Suprapubic skin (tissue), 3 donors: ENCODE measurements at regions not wholly inside any gene's neighbourhood (a gene's known extent, or its start where the extent isn't known, plus 50 kb on each side); places are given as distances from the start of the nearest gene placed in this dataset.

Experiments
- POLR2A ChIP-seq, 2 donors: fragments of 450-650 bp; IDR thresholded peaks; one replicate each; pipeline ENCODE4 v1.6.1; 2017; ENCODE audit warnings: antibody characterized with exemption in 2 of 2, mild to moderate bottlenecking in 2 of 2, moderate library complexity in 2 of 2
- TF ChIP-seq, protein P1 (sequence below), 2 donors: fragments of 200-600 bp in 1 of 2; fragments of 450-650 bp in 1 of 2; sonication (generic) in 1 of 2; IDR thresholded peaks; one replicate each; pipeline ENCODE4 v1.5.1; 2016 to 2019; ENCODE audit warnings: antibody characterized with exemption in 2 of 2, mild to moderate bottlenecking in 1 of 2, moderate library complexity in 1 of 2

- TF ChIP-seq, protein P1, sequence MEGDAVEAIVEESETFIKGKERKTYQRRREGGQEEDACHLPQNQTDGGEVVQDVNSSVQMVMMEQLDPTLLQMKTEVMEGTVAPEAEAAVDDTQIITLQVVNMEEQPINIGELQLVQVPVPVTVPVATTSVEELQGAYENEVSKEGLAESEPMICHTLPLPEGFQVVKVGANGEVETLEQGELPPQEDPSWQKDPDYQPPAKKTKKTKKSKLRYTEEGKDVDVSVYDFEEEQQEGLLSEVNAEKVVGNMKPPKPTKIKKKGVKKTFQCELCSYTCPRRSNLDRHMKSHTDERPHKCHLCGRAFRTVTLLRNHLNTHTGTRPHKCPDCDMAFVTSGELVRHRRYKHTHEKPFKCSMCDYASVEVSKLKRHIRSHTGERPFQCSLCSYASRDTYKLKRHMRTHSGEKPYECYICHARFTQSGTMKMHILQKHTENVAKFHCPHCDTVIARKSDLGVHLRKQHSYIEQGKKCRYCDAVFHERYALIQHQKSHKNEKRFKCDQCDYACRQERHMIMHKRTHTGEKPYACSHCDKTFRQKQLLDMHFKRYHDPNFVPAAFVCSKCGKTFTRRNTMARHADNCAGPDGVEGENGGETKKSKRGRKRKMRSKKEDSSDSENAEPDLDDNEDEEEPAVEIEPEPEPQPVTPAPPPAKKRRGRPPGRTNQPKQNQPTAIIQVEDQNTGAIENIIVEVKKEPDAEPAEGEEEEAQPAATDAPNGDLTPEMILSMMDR (IDR thresholded peaks at IDR 0.05): no peak
- no peak for TF ChIP-seq POLR2A (IDR thresholded peaks at IDR 0.05)
Measured at GRCh38 chr1:58991305-58991704, 207.5 kb upstream of the JUN start.
